ENCODE measurements at regions not wholly inside any gene's neighbourhood (a gene's known extent, or its start where the extent isn't known, plus 50 kb on each side); places are given as distances from the start of the nearest gene placed in this dataset.
"Not testable (repeated sequence)": the region's sequence is repeated elsewhere in the genome, so short reads cannot be mapped to it uniquely, and the experiment has no call there.

- in situ Hi-C loops (cut with HindIII; ENCODE audit: low sequenced_read_pairs), result no loop called here
- no peak for DNase-seq (ENCODE audit: low spot score)
Measured at GRCh38 chr10:44164251-44164956, 220.5 kb downstream of the CXCL12 start.

- no peak for DNase-seq (ENCODE audit: low spot score)
- in situ Hi-C loops (cut with HindIII; ENCODE audit: low sequenced_read_pairs), result no loop called here
Measured at GRCh38 chr10:44161184-44161583, 223.7 kb downstream of the CXCL12 start.

- in situ Hi-C loops (cut with HindIII; ENCODE audit: low sequenced_read_pairs), result no loop called here
- DNase-seq (ENCODE audit: low spot score), result no peak
Measured at GRCh38 chr10:44157574-44157973, 227.3 kb downstream of the CXCL12 start.

- in situ Hi-C loops (cut with HindIII; ENCODE audit: low sequenced_read_pairs), result no loop called here
- no peak for DNase-seq (ENCODE audit: low spot score)
Measured at GRCh38 chr10:44154956-44155355, 229.9 kb downstream of the CXCL12 start.

GRCh38 chr10:44153918-44154670 is 230.8 kb downstream of the CXCL12 start:
- no peak for DNase-seq (ENCODE audit: low spot score)
- in situ Hi-C loops (cut with HindIII; ENCODE audit: low sequenced_read_pairs), result no loop called here

- in situ Hi-C loops (cut with HindIII; ENCODE audit: low sequenced_read_pairs), result no loop called here
Measured at GRCh38 chr10:44143556-44143955, 241.3 kb downstream of the CXCL12 start.

GRCh38 chr10:44132361-44133289 is 252.3 kb downstream of the CXCL12 start:
- DNase-seq (ENCODE audit: low spot score), result no peak
- in situ Hi-C loops (cut with HindIII; ENCODE audit: low sequenced_read_pairs), result no loop called here

More at GRCh38 chr10:44143556-44143955, 241.3 kb downstream of the CXCL12 start:
- DNase-seq (ENCODE audit: low spot score), result no peak

GRCh38 chr10:44126291-44126717 is 258.6 kb downstream of the CXCL12 start:
- DNase-seq (ENCODE audit: low spot score), result no peak
- in situ Hi-C loops (cut with HindIII; ENCODE audit: low sequenced_read_pairs), result no loop called here

- DNase-seq (ENCODE audit: low spot score), result no peak
- in situ Hi-C loops (cut with HindIII; ENCODE audit: low sequenced_read_pairs), result no loop called here
Measured at GRCh38 chr10:44125879-44126278, 259.0 kb downstream of the CXCL12 start.

GRCh38 chr10:44118500-44118899 is 266.4 kb downstream of the CXCL12 start:
- in situ Hi-C loops (cut with HindIII; ENCODE audit: low sequenced_read_pairs), result no loop called here
- DNase-seq (ENCODE audit: low spot score), result no peak

GRCh38 chr10:44116474-44116873 is 268.4 kb downstream of the CXCL12 start:
- in situ Hi-C loops (cut with HindIII; ENCODE audit: low sequenced_read_pairs), result no loop called here
- DNase-seq (ENCODE audit: low spot score), result no peak

- no peak for DNase-seq (ENCODE audit: low spot score)
- in situ Hi-C loops (cut with HindIII; ENCODE audit: low sequenced_read_pairs), result no loop called here
Measured at GRCh38 chr10:44115516-44115915, 269.4 kb downstream of the CXCL12 start.

- no peak for DNase-seq (ENCODE audit: low spot score)
- in situ Hi-C loops (cut with HindIII; ENCODE audit: low sequenced_read_pairs), result no loop called here
Measured at GRCh38 chr10:44114441-44114840, 270.5 kb downstream of the CXCL12 start.

GRCh38 chr10:44112280-44112679 is 272.6 kb downstream of the CXCL12 start:
- DNase-seq (ENCODE audit: low spot score), result not testable (repeated sequence)

GRCh38 chr10:44105696-44106095 is 279.2 kb downstream of the CXCL12 start:
- in situ Hi-C loops (cut with HindIII; ENCODE audit: low sequenced_read_pairs), result no loop called here
- DNase-seq (ENCODE audit: low spot score), result no peak

More at GRCh38 chr10:44112280-44112679, 272.6 kb downstream of the CXCL12 start:
- in situ Hi-C loops (cut with HindIII; ENCODE audit: low sequenced_read_pairs), result not testable (repeated sequence)

GRCh38 chr10:44102726-44103255 is 282.1 kb downstream of the CXCL12 start:
- DNase-seq (ENCODE audit: low spot score), result no peak
- in situ Hi-C loops (cut with HindIII; ENCODE audit: low sequenced_read_pairs), result no loop called here

- in situ Hi-C loops (cut with HindIII; ENCODE audit: low sequenced_read_pairs), result no loop called here
- DNase-seq (ENCODE audit: low spot score), result no peak
Measured at GRCh38 chr10:44101082-44101481, 283.8 kb downstream of the CXCL12 start.

- in situ Hi-C loops (cut with HindIII; ENCODE audit: low sequenced_read_pairs), result no loop called here
- DNase-seq (ENCODE audit: low spot score), result no peak
Measured at GRCh38 chr10:44099511-44099910, 285.4 kb downstream of the CXCL12 start.

- not testable (repeated sequence) for DNase-seq (ENCODE audit: low spot score)
Measured at GRCh38 chr10:44096217-44096616, 288.7 kb downstream of the CXCL12 start.

More at GRCh38 chr10:44096217-44096616, 288.7 kb downstream of the CXCL12 start:
- in situ Hi-C loops (cut with HindIII; ENCODE audit: low sequenced_read_pairs), result not testable (repeated sequence)

Data from G401 (cell line).